HL-60 (cell line): ENCODE measurements at regions not wholly inside any gene's neighbourhood (a gene's known extent, or its start where the extent isn't known, plus 50 kb on each side); places are given as distances from the start of the nearest gene placed in this dataset.
"Not testable (repeated sequence)": the region's sequence is repeated elsewhere in the genome, so short reads cannot be mapped to it uniquely, and the experiment has no call there.

Experiments used
- DNase-seq, 2 experiments: peaks; one replicate each; pipeline ENCODE4 v3.0.0-alpha.2; 2010 to 2020; ENCODE audit warnings: low read depth in 1 of 2, low spot score in 1 of 2
- H3K27ac ChIP-seq: fragments of 250-450 bp; sonication (Bioruptor Pico); replicated peaks from 2 replicates; pipeline ENCODE4 v1.5.1; 2020; ENCODE audit warnings: mild to moderate bottlenecking, moderate library complexity
- H3K27me3 ChIP-seq: fragments of 250-450 bp; sonication (Bioruptor Pico); 2 replicates; pipeline ENCODE4 v1.5.1; 2021; ENCODE audit warnings: mild to moderate bottlenecking, moderate library complexity; ENCODE audit not compliant: insufficient read depth, poor library complexity, severe bottlenecking
- H3K4me3 ChIP-seq: replicated peaks from 2 replicates; pipeline ENCODE4 v1.5.1; 2011; ENCODE audit warnings: mild to moderate bottlenecking, control low read depth, low read length; ENCODE audit not compliant: insufficient read depth
- GABPA ChIP-seq: IDR thresholded peaks from 2 replicates; pipeline ENCODE4 v1.6.1; 2012; ENCODE audit warnings: low read depth
- POLR2AphosphoS5 ChIP-seq: IDR thresholded peaks from 2 replicates; pipeline ENCODE4 v1.6.1; 2012; ENCODE audit warnings: low read depth
- SPI1 ChIP-seq: IDR thresholded peaks from 2 replicates; pipeline ENCODE4 v1.6.1; 2012; ENCODE audit warnings: low read depth, mild to moderate bottlenecking, borderline replicate concordance
- TF ChIP-seq, protein P1 (sequence below): IDR thresholded peaks from 2 replicates; pipeline ENCODE4 v1.6.1; 2012; ENCODE audit warnings: low read depth; ENCODE audit not compliant: insufficient replicate concordance
- TF ChIP-seq, protein P2 (sequence below): IDR thresholded peaks from one replicate; pipeline ENCODE4 v1.5.1; 2011; ENCODE audit warnings: low read length, control low read depth, inconsistent platforms; ENCODE audit not compliant: insufficient read depth

DNA sequence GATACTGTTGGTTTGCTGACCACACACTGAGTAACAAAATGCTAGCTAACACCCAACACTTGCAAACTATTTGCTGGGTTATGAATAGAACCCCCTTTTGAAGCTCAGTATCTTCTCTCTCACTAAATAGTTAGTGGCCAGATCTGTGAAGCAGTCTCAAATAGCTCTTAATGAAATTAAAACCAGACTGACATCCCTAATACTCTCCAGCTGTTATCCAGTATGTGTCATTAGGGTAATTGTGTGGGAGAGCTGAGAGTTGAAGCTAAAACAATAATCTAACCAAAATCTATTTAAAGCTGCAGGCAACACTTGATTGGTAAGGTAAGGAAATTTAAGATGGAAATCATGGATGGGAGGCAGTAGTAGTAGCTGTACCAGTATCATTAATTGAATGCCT is 110.4 kb upstream of the RORA start:
- Histone ChIP-seq H3K4me3 (no peak overlapping the region), H3K27me3 (no peaks in the 10 kb centered on the region), H3K27ac (no peak overlapping the region)
- TF ChIP-seq, protein P1, sequence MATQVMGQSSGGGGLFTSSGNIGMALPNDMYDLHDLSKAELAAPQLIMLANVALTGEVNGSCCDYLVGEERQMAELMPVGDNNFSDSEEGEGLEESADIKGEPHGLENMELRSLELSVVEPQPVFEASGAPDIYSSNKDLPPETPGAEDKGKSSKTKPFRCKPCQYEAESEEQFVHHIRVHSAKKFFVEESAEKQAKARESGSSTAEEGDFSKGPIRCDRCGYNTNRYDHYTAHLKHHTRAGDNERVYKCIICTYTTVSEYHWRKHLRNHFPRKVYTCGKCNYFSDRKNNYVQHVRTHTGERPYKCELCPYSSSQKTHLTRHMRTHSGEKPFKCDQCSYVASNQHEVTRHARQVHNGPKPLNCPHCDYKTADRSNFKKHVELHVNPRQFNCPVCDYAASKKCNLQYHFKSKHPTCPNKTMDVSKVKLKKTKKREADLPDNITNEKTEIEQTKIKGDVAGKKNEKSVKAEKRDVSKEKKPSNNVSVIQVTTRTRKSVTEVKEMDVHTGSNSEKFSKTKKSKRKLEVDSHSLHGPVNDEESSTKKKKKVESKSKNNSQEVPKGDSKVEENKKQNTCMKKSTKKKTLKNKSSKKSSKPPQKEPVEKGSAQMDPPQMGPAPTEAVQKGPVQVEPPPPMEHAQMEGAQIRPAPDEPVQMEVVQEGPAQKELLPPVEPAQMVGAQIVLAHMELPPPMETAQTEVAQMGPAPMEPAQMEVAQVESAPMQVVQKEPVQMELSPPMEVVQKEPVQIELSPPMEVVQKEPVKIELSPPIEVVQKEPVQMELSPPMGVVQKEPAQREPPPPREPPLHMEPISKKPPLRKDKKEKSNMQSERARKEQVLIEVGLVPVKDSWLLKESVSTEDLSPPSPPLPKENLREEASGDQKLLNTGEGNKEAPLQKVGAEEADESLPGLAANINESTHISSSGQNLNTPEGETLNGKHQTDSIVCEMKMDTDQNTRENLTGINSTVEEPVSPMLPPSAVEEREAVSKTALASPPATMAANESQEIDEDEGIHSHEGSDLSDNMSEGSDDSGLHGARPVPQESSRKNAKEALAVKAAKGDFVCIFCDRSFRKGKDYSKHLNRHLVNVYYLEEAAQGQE, result no peak
- no peak for TF ChIP-seq SPI1
- no peak for TF ChIP-seq POLR2AphosphoS5
- TF ChIP-seq GABPA, result no peak
- TF ChIP-seq, protein P2, sequence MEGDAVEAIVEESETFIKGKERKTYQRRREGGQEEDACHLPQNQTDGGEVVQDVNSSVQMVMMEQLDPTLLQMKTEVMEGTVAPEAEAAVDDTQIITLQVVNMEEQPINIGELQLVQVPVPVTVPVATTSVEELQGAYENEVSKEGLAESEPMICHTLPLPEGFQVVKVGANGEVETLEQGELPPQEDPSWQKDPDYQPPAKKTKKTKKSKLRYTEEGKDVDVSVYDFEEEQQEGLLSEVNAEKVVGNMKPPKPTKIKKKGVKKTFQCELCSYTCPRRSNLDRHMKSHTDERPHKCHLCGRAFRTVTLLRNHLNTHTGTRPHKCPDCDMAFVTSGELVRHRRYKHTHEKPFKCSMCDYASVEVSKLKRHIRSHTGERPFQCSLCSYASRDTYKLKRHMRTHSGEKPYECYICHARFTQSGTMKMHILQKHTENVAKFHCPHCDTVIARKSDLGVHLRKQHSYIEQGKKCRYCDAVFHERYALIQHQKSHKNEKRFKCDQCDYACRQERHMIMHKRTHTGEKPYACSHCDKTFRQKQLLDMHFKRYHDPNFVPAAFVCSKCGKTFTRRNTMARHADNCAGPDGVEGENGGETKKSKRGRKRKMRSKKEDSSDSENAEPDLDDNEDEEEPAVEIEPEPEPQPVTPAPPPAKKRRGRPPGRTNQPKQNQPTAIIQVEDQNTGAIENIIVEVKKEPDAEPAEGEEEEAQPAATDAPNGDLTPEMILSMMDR, result no peak
- no peak for DNase-seq

DNA sequence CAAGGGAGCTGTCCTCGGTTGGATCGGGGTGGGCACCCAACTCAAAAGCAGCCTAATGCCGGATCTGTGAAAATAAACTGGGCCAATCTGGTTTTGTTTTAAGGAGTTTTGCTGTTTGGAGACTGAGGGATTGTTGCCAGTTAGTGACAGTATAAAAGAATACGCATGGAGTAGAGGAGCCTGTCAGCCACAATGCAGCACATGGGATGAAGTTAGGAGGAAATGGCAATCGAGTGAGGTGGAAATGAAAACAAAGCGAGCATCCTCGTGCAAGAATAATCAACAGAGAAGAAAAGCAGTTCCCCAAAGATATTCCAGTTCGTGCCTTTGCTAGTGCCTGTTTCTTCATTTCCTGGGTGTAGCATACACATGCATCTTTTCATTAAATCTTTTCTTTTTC is 108.4 kb upstream of the RORA start:
- Histone ChIP-seq H3K27ac (no peak overlapping the region), H3K27me3 (no peaks in the 10 kb centered on the region), H3K4me3 (no peak overlapping the region)
- DNase-seq, result no peak
- no peak for TF ChIP-seq GABPA
- TF ChIP-seq, protein P2, result no peak
- TF ChIP-seq POLR2AphosphoS5, result no peak
- TF ChIP-seq, protein P1, result no peak
- TF ChIP-seq SPI1, result no peak

DNA sequence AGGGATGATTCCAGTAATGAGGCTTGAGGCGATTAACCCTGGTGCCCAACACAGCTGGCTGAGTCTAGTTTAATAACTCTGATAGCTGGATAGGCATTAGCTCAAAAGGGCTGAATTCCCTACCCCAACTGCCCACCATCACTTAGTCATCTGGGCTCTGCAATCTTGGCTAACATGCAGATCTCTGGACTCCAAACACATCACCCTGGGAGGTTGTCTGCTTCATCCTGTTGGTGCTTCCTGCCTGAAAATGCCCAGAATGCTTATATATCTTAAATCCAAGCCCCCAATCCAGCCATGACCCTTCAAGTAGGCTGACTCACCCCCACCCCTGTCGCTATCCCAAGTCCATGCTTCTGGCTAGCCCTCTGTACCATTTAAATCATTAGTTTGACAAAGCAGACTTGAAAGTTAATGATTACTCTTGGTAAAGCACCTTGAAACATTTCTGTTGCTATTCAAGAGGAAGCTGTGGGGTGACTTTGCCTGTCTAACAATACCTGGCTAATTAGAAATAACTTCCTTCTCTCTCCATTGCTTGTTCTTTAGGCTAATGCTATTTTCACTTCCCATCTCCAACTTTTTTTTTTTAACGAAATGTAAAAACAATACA is 107.0 kb upstream of the RORA start:
- H3K27ac ChIP-seq, result no peak overlapping the region
- H3K4me3 ChIP-seq, result no peak overlapping the region
- TF ChIP-seq SPI1, result no peak
- TF ChIP-seq, protein P1, result no peak
- no peak for DNase-seq
- no peaks in the 10 kb centered on the region for H3K27me3 ChIP-seq

DNA sequence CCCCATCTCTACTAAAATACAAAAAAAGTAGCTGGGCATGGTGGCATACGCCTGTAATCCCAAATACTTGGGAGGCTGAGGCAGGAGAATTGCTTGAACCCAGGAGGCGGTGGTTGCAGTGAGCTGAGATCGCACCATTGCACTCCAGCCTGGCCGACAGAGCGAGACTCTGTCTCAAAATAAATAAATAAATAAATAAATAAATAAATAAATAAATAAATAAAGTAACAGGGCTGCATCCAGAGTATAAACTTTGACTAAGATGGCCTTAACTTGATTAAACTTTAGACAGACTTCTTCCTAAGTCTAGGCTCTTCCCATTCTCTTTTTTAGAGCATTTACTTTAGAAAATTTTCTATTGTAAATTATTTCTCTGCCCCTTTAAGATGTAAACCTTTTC is 105.6 kb upstream of the RORA start:
- H3K4me3 ChIP-seq, DNase-seq, H3K27ac ChIP-seq, H3K27me3 ChIP-seq: not testable (repeated sequence)
